ENCODE measurements at regions not wholly inside any gene's neighbourhood (a gene's known extent, or its start where the extent isn't known, plus 50 kb on each side); places are given as distances from the start of the nearest gene placed in this dataset.
"Not testable (repeated sequence)": the region's sequence is repeated elsewhere in the genome, so short reads cannot be mapped to it uniquely, and the experiment has no call there.

DNA sequence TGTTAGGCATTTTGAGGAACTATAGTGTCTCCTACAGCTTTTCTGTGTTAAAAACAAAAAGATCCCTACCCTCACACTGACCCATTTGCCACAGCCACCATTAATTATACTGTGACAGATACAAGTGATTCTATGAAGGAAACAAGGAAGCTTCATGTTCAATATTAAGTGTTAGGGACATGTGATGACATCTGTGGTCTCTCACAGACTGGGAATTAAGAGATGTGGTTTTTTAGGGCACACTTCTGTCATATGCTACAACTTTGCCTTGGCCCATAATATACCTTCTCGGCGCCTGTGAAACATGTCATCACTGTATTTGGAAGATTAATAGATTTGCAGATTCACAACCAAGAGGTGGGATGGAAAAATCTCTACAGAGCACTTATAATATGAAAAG lies 102.9 kb upstream of the TCF21 start:
- ATAC-seq (ENCODE audit: low read depth) (no peak), DNase-seq (no peak)
- Mint-ChIP-seq H3K27ac (no peak overlapping the region), H3K4me3 (no peak overlapping the region), H3K36me3 (no peaks in the 10 kb centered on the region), H3K27me3 (no peaks in the 10 kb centered on the region), H3K9me3 (no peaks in the 10 kb centered on the region), H3K4me1 (no peaks in the 10 kb centered on the region)
- POLR2A ChIA-PET = no interaction called here

DNA sequence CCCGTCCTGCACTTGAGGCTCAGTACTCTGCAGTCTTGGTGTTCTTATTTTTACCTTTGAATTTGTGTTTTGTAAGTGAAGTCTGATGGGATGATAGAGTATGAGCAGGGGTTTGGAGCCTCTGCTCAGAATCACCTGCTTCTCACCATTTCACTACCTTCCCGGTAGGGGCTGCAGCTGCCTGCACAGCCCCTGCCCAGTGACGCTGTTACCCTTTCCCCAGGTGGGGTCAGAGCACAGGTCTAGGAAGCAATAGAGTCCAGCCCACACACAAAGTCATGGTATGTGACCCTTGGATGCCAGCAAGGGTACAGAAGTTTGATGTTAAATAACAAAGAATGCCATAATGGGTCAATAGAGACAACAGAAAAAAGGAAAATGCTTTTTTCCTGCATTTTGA lies 101.8 kb upstream of the TCF21 start:
- H3K27ac Mint-ChIP-seq = no peak overlapping the region
- no peak overlapping the region for H3K4me3 Mint-ChIP-seq
- no peaks in the 10 kb centered on the region for H3K9me3 Mint-ChIP-seq
- no peaks in the 10 kb centered on the region for H3K4me1 Mint-ChIP-seq
- POLR2A ChIA-PET = no interaction called here
- no peaks in the 10 kb centered on the region for H3K36me3 Mint-ChIP-seq
- no peaks in the 10 kb centered on the region for H3K27me3 Mint-ChIP-seq
- no peak for DNase-seq
- no peak for ATAC-seq (ENCODE audit: low read depth)

DNA sequence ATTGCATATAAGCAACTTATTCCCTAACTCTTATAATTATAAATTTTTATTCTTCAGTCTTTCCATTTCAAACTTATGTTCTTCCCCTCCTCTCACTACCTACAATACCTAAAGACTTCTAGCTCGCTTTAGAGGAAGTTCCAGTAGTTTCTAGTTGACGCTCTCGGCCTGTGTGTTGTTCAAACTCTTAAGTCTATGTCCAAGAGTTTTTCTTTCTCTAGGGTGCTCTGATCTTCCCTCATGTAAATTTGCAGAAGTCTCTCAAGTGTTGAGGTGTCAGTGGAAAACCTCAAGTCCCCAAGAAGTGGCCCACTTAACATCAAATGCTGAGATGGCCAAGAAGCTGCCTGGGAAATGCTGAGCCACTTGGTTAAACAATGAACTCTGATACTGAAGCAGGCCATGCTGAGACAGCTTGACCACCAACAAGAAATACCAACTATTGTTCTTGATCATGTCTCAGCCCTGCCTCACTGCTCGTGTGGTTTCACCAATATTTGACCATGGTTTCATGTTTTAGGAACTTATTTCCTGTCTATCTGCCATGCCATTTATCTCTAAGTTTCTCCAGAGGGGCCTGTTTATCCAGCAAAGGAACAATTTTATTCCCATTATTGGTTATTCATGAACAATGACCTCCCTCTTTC lies 100.9 kb upstream of the TCF21 start:
- DNase-seq (no peak), ATAC-seq (ENCODE audit: low read depth) (no peak)
- POLR2A ChIA-PET = no interaction called here
- Mint-ChIP-seq H3K27me3 (no peaks in the 10 kb centered on the region), H3K27ac (no peak overlapping the region), H3K9me3 (no peaks in the 10 kb centered on the region), H3K4me3 (no peak overlapping the region), H3K36me3 (no peaks in the 10 kb centered on the region), H3K4me1 (no peaks in the 10 kb centered on the region)

DNA sequence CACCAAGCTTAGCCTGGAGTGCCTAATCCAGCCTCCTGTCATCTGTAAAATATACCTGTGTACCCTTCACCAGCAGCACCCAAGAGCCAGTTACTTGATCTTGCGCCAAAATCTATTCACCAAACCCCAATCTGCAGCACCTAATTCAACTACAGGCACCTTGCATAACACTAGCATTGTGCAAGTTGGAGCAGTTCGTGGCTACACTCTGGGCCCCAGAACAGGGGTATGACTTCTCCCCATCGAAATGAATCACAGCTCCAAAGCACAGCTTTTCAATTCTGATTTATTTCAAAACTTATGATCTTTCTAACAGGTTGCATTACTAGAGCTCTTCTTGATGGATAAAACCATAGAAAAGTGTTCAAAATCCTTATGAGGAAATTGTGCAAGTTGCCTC lies 100.4 kb upstream of the TCF21 start:
- no peaks in the 10 kb centered on the region for H3K27me3 Mint-ChIP-seq

DNA sequence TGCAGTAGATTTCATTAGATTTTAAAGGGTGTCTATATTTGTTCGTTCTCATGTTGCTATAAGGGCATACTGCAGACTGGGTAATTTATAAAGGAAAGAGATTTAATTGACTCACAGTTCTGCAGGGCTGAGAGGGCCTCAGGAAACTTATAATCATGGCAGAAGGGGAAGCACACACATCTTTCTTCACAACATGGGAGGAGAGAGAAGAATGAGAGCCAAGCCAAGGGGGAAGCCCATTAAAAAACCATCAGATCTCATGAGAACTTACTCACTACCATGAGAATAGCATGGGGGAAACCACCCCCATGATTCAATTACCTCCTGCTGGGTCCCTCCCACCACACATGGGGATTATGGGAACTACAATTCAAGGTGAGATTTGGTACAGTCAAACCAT lies 99.5 kb upstream of the TCF21 start:
- ATAC-seq (ENCODE audit: low read depth); POLR2A ChIA-PET; H3K27me3 Mint-ChIP-seq; H3K4me1 Mint-ChIP-seq; H3K4me3 Mint-ChIP-seq; H3K9me3 Mint-ChIP-seq; H3K36me3 Mint-ChIP-seq; DNase-seq; H3K27ac Mint-ChIP-seq: not testable (repeated sequence)

More for the DNA sequence above, 100.4 kb upstream of the TCF21 start:
- ATAC-seq (ENCODE audit: low read depth) (no peak), DNase-seq (no peak)
- POLR2A ChIA-PET = no interaction called here
- H3K4me1 Mint-ChIP-seq = no peaks in the 10 kb centered on the region
- H3K27ac Mint-ChIP-seq = peak overlapping the region; percentile 30
- H3K4me3 Mint-ChIP-seq = no peak overlapping the region
- H3K36me3 Mint-ChIP-seq = no peaks in the 10 kb centered on the region
- H3K9me3 Mint-ChIP-seq = no peaks in the 10 kb centered on the region

DNA sequence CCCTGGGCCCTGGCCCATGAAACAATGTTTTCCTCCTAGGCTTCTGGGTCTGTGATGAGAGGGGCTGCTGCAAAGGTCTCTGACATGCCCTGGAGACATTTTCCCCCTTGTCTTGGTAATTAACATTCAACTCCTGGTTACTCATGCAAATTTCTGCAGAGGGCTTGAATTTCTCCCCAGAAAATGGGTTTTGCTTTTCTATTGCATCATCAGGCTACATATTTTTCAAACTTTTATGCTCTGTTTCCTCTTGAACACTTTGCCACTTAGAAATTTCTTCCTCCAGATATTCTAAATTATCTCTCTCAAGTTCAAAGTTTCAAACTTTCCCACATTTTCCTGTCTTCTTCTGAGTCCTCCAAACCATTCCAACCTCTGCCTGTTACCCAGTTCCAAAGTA lies 98.2 kb upstream of the TCF21 start:
- DNase-seq; H3K9me3 Mint-ChIP-seq; H3K36me3 Mint-ChIP-seq; H3K27me3 Mint-ChIP-seq; ATAC-seq (ENCODE audit: low read depth); H3K27ac Mint-ChIP-seq; H3K4me1 Mint-ChIP-seq; H3K4me3 Mint-ChIP-seq; POLR2A ChIA-PET: not testable (repeated sequence)

GRCh38 chr6:133795051-133795450 lies 93.9 kb upstream of the TCF21 start:
- DNase-seq; H3K27me3 Mint-ChIP-seq; H3K9me3 Mint-ChIP-seq; H3K27ac Mint-ChIP-seq; H3K36me3 Mint-ChIP-seq; H3K4me1 Mint-ChIP-seq; H3K4me3 Mint-ChIP-seq; ATAC-seq (ENCODE audit: low read depth); POLR2A ChIA-PET: not testable (repeated sequence)

DNA sequence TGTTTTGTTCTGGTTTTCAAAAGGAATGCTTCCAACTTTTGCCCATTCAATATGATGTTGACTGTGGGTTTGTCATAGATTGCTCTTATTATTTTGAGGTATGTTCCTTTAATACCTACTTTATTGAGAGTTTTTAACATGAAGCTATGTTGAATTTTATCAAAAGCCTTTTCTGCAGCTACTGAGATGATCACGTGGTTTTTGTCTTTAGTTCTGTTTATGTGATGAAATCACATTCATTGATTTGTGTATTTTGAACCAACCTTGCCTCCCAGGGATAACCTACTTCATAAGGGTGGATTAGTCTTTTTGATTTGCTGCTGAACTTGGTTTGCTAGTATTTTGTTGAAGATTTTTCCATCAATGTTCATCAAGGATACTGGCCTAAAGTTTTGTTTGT lies 92.7 kb upstream of the TCF21 start:
- H3K27me3 Mint-ChIP-seq = no peaks in the 10 kb centered on the region
- no peak overlapping the region for H3K27ac Mint-ChIP-seq
- ATAC-seq (ENCODE audit: low read depth) (no peak), DNase-seq (no peak)
- no peak overlapping the region for H3K4me3 Mint-ChIP-seq
- POLR2A ChIA-PET = no interaction called here
- H3K9me3 Mint-ChIP-seq = peaks cover 1% of the 10 kb centered on the region
- H3K36me3 Mint-ChIP-seq = no peaks in the 10 kb centered on the region
- no peaks in the 10 kb centered on the region for H3K4me1 Mint-ChIP-seq

DNA sequence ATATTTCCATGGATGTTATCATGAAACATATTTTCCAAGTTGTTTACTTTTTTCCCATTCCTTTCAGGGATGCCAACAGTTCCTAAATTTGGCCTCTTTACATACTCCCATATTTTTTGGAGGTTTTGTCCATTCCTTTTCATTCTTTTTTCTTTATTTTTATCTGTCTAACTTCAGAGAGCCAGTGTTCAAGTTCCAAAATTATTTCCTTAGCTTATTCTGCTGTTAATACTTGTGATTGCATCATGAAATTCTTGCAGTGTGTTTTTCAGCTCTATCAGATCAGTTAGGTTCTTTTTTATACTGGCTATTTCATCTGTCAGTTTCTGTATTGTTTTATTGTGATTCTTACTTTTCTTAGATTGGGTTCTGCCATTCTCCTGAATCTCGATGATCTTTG lies 89.9 kb upstream of the TCF21 start:
- Mint-ChIP-seq H3K27ac (no peak overlapping the region), H3K4me1 (no peaks in the 10 kb centered on the region), H3K27me3 (no peaks in the 10 kb centered on the region), H3K36me3 (no peaks in the 10 kb centered on the region), H3K4me3 (no peak overlapping the region), H3K9me3 (peaks cover 1% of the 10 kb centered on the region)
- POLR2A ChIA-PET = no interaction called here
- ATAC-seq (ENCODE audit: low read depth) = no peak
- DNase-seq = no peak

GRCh38 chr6:133802861-133803260 lies 86.1 kb upstream of the TCF21 start:
- Mint-ChIP-seq H3K4me1 (no peaks in the 10 kb centered on the region), H3K36me3 (no peaks in the 10 kb centered on the region), H3K27ac (no peak overlapping the region), H3K9me3 (no peaks in the 10 kb centered on the region), H3K4me3 (no peak overlapping the region), H3K27me3 (peaks cover 2% of the 10 kb centered on the region)
- DNase-seq = no peak
- ATAC-seq (ENCODE audit: low read depth) = no peak
- POLR2A ChIA-PET = no interaction called here

GRCh38 chr6:133804265-133804664 lies 84.6 kb upstream of the TCF21 start:
- DNase-seq (no peak), ATAC-seq (ENCODE audit: low read depth) (no peak)
- Mint-ChIP-seq H3K4me3 (no peak overlapping the region), H3K9me3 (no peaks in the 10 kb centered on the region), H3K27ac (no peak overlapping the region), H3K36me3 (no peaks in the 10 kb centered on the region), H3K4me1 (no peaks in the 10 kb centered on the region), H3K27me3 (peaks cover 5% of the 10 kb centered on the region)
- POLR2A ChIA-PET = no interaction called here

GRCh38 chr6:133805876-133806275 lies 83.0 kb upstream of the TCF21 start:
- no peaks in the 10 kb centered on the region for H3K36me3 Mint-ChIP-seq

DNA sequence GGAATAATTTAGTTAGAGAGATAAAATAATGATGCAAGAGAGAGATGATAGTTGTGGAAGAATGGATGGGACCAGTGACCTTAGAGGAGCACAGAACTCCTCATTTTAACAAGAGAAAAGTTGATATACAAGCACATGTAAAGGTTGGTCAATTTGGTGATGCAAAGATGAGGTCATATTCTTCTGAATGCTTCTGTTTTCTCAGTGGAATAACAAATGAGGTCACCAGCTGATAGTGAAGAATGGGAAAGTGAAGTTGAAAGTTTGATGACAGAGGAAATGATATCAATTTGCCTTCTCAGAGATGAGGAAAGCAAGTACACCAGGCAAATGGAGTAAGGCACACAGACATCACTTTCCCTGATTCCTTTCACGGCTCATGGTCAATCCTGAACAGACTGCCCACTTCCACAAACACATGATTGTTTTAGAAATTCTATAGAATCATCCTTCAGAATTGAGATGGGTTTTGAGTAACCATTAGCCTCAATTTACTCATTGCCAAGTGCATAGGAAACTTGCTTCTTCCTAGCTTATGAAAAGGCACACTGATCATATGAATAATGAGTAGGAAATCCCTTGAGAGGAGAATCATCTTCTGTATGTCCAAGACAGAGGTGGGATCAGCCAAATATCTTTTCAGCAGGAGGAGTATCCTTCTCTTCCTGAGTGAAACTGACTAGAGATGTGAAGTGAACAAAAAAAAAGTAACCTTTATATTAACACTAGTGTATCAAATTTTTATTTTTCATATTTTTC lies 82.4 kb upstream of the TCF21 start:
- no peaks in the 10 kb centered on the region for H3K9me3 Mint-ChIP-seq
- H3K27me3 Mint-ChIP-seq = peaks cover 5% of the 10 kb centered on the region
- POLR2A ChIA-PET = interaction anchor here (0.5 kb wide), 1 partner anchor 836 kb away, joined by 4 read pairs; no protein-coding TSS in a partner anchor
- no peak overlapping the region for H3K27ac Mint-ChIP-seq
- no peaks in the 10 kb centered on the region for H3K4me1 Mint-ChIP-seq
- DNase-seq = no peak
- H3K36me3 Mint-ChIP-seq = no peaks in the 10 kb centered on the region
- ATAC-seq (ENCODE audit: low read depth) = no peak
- no peak overlapping the region for H3K4me3 Mint-ChIP-seq

More at GRCh38 chr6:133805876-133806275, 83.0 kb upstream of the TCF21 start:
- DNase-seq (no peak), ATAC-seq (ENCODE audit: low read depth) (no peak)
- H3K4me3 Mint-ChIP-seq = no peak overlapping the region
- no peak overlapping the region for H3K27ac Mint-ChIP-seq
- no peaks in the 10 kb centered on the region for H3K4me1 Mint-ChIP-seq
- H3K9me3 Mint-ChIP-seq = no peaks in the 10 kb centered on the region
- peaks cover 5% of the 10 kb centered on the region for H3K27me3 Mint-ChIP-seq
- POLR2A ChIA-PET = no interaction called here

GRCh38 chr6:133807501-133807900 lies 81.4 kb upstream of the TCF21 start:
- Mint-ChIP-seq H3K9me3 (no peaks in the 10 kb centered on the region), H3K27me3 (peaks cover 11% of the 10 kb centered on the region), H3K4me3 (no peak overlapping the region), H3K4me1 (no peaks in the 10 kb centered on the region), H3K36me3 (no peaks in the 10 kb centered on the region), H3K27ac (no peak overlapping the region)
- no peak for DNase-seq
- no peak for ATAC-seq (ENCODE audit: low read depth)
- POLR2A ChIA-PET = no interaction called here
